ENCODE measurements at regions not wholly inside any gene's neighbourhood (a gene's known extent, or its start where the extent isn't known, plus 50 kb on each side); places are given as distances from the start of the nearest gene placed in this dataset.

- TF ChIP-seq REST (IDR thresholded peaks at IDR 0.05; ENCODE audit: insufficient read depth in 1 of 2, low read depth in 2 of 2, low read length in 2 of 2) = no peak
- TF ChIP-seq SIN3A (IDR thresholded peaks at IDR 0.05; ENCODE audit: borderline replicate concordance, insufficient read depth, low read length) = no peak
- TF ChIP-seq FOXP2 (optimal IDR thresholded peaks at IDR 0.05; ENCODE audit: borderline replicate concordance, extremely low read depth, extremely low read length, insufficient read depth) = no peak
- no peak for TF ChIP-seq POLR2AphosphoS5 (IDR thresholded peaks at IDR 0.05; ENCODE audit: low read depth, low read length)
- no peak for TF ChIP-seq TAF1 (IDR thresholded peaks at IDR 0.05; ENCODE audit: borderline replicate concordance, insufficient read depth, low read length)
Observed at GRCh38 chr5:68429510-68429909, 214.0 kb downstream of the PIK3R1 start.

All from PFSK-1 (cell line).